UCSD-AML1 (cell line): ENCODE measurements at regions not wholly inside any gene's neighbourhood (a gene's known extent, or its start where the extent isn't known, plus 50 kb on each side); places are given as distances from the start of the nearest gene placed in this dataset.
"Not testable (repeated sequence)": the region's sequence is repeated elsewhere in the genome, so short reads cannot be mapped to it uniquely, and the experiment has no call there.

ENCODE experiments used
- DNase-seq: peaks from one replicate; lab custom pipeline; 2025; ENCODE audit not compliant: unreplicated experiment; lab: John Stamatoyannopoulos, UW

GRCh38 chr21:33974513-33975468, 59.2 kb upstream of the ATP5PO start:
- DNase-seq = no peak

DNA sequence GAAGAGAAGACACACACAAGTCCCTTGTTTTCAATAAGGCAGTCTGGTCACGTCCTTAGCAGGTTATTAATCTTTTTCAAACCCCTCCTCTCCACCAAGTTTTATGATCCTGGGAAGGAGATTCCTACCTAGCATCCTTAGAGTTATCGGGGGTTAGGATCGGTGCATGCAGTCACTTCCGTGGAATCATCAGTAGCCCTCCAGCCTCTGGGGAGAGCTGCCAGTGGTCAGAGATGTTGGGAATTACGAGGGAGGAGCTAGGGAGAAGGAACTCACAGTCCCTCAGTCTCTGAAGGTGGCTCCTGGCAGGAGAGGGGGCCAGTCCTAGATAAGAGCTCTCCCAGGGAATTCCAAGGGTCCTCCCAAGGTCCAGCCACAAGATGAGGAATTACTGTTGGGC, 57.7 kb upstream of the ATP5PO start:
- DNase-seq = no peak

DNA sequence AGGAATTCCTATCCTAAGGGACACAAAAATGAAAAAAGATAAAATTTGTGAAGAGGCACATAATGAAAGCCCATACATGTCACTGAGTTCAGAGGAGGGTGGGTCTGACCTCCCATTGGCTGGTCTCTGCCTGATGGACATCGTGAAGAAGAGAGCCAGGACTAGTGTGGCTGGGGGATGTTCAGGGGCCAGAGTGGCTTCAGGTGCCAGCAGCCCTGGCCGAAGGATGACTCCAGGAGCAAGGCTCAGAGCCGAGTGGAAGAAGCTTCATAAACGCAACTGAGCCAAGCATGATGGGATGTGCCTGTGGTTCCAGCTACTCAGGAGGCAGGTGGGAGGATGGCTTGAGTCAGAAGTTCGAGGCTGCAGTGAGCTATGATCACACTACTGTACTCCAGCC, 56.9 kb upstream of the ATP5PO start:
- no peak for DNase-seq

GRCh38 chr21:33971492-33972013, 55.9 kb upstream of the ATP5PO start:
- DNase-seq = no peak

GRCh38 chr21:33969581-33969980, 54.0 kb upstream of the ATP5PO start:
- no peak for DNase-seq

DNA sequence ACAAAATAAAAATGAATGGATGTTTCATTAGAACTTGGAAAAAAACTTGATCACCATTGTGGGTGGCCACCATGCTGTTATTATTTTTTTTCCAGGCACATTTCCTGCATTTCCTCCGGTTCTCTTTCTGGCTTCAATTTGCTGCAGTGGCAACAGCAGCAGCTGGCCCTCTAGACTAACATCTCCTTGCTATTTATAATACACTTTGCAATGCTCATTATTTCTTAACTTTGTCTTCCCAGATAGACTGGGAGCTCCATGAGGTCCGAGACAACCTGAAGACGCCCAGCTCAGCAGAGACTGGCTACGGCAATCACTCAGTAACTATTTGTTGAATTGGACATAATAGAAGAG, 53.4 kb upstream of the ATP5PO start:
- no peak for DNase-seq

DNA sequence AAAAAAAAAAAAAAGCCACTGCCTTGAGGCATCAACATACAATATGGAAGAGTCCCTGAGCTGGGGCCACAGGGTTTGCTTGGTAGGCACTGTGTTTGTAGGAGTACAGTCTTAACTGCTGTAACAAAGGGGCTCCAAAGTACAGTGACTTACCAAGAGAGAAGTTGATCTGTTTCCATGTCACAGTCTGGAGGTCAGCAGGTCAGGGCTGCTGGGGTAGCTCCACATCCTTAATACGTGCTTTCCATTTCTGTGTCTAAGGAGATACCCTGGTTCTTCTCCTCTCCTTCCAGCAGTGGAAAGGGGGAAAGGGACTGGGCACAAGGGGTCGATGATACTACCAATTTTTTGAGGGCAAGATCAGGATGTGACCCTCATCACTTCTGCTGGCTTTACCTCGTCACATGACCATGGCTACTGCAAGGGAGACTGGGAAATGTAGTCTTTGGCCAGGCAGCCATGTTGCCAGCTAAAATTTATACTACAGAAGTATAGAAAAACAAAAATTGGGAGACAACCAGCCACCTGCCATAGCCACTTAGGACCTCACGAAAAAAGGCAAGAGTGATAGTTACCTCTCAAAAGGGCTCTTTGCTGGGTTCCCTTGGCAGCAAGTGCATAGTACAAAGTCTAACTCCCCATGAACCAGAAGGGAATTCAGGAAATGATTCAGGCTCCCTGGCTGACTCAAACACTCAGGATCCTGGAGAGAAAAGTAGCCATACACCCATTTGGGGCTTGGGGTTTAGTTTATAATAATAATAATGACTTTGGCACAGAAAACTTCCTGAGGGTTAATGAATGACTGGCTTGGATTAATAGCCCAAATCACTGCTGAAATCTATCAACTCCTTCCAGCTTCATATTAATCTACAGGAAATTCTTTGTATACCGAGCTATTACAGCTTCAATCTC, 52.7 kb upstream of the ATP5PO start:
- no peak for DNase-seq

GRCh38 chr21:33967086-33967571, 51.5 kb upstream of the ATP5PO start:
- no peak for DNase-seq

GRCh38 chr21:33966324-33966949, 50.8 kb upstream of the ATP5PO start:
- no peak for DNase-seq

- not testable (repeated sequence) for DNase-seq
These were observed 50.1 kb upstream of the ATP5PO start for GRCh38 chr21:33965662-33966061.
